Ectodermal cell (in vitro differentiated cells): ENCODE measurements at regions not wholly inside any gene's neighbourhood (a gene's known extent, or its start where the extent isn't known, plus 50 kb on each side); places are given as distances from the start of the nearest gene placed in this dataset.

Experiments
- H3K27ac ChIP-seq: 2 replicates; pipeline ENCODE4 v1.7.0; 2013; ENCODE audit warnings: mild to moderate bottlenecking, low read depth, low read length; ENCODE audit not compliant: insufficient read depth, poor library complexity, severe bottlenecking
- H3K27me3 ChIP-seq: 2 replicates; pipeline ENCODE4 v1.7.0; 2013; ENCODE audit warnings: mild to moderate bottlenecking, low read length; ENCODE audit not compliant: insufficient read depth, control insufficient read depth, poor library complexity, severe bottlenecking
- H3K36me3 ChIP-seq: one replicate; pipeline ENCODE4 v1.7.0; 2013; ENCODE audit warnings: low read length; ENCODE audit not compliant: control insufficient read depth, insufficient read depth
- H3K4me1 ChIP-seq: one replicate; pipeline ENCODE4 v1.7.0; 2013; ENCODE audit warnings: low read length; ENCODE audit not compliant: control insufficient read depth, insufficient read depth
- H3K4me3 ChIP-seq: 2 replicates; pipeline ENCODE4 v1.7.0; 2013; ENCODE audit warnings: low read depth, low read length, control low read depth; ENCODE audit not compliant: insufficient read depth
- H3K9me3 ChIP-seq: 2 replicates; pipeline ENCODE4 v1.7.0; 2013; ENCODE audit warnings: mild to moderate bottlenecking, low read length, moderate library complexity; ENCODE audit not compliant: control insufficient read depth
- WGBS, 2 experiments: methylation state at CpG; one replicate each; pipeline ENCODE4 v1.1.7; 2013; ENCODE audit warnings: missing lambda C conversion rate in 2 of 2; 5-methylcytosine and 5-hydroxymethylcytosine counted together

GRCh38 chr2:18664421-18664820 is 75.1 kb upstream of the NT5C1B start:
- H3K36me3 ChIP-seq = no peaks in the 10 kb centered on the region
- no peaks in the 10 kb centered on the region for H3K9me3 ChIP-seq
- no peaks in the 10 kb centered on the region for H3K27me3 ChIP-seq
- 88 to 100% methylated on average over 1 of the region's 1 CpG for WGBS, 2 experiments
- no peaks in the 10 kb centered on the region for H3K4me1 ChIP-seq
- H3K4me3 ChIP-seq = no peak overlapping the region
- no peak overlapping the region for H3K27ac ChIP-seq

- Histone ChIP-seq H3K27ac (no peak overlapping the region), H3K4me1 (no peaks in the 10 kb centered on the region)
- 91 to 95% methylated on average over 3 of the region's 3 CpGs for WGBS, 2 experiments
These were observed 74.5 kb upstream of the NT5C1B start for GRCh38 chr2:18663861-18664260.

GRCh38 chr2:18662689-18663088 is 73.3 kb upstream of the NT5C1B start:
- no peaks in the 10 kb centered on the region for H3K4me1 ChIP-seq
- H3K36me3 ChIP-seq = no peaks in the 10 kb centered on the region
- WGBS, 2 experiments = 92 to 94% methylated on average over 5 of the region's 5 CpGs
- no peak overlapping the region for H3K4me3 ChIP-seq
- H3K27me3 ChIP-seq = no peaks in the 10 kb centered on the region
- H3K9me3 ChIP-seq = no peaks in the 10 kb centered on the region
- no peak overlapping the region for H3K27ac ChIP-seq

More at GRCh38 chr2:18663861-18664260, 74.5 kb upstream of the NT5C1B start:
- Histone ChIP-seq H3K27me3 (no peaks in the 10 kb centered on the region), H3K4me3 (no peak overlapping the region), H3K9me3 (no peaks in the 10 kb centered on the region), H3K36me3 (no peaks in the 10 kb centered on the region)

- H3K4me3 ChIP-seq = no peak overlapping the region
- H3K9me3 ChIP-seq = no peaks in the 10 kb centered on the region
- no peaks in the 10 kb centered on the region for H3K36me3 ChIP-seq
- 75 to 100% methylated on average over 1 of the region's 1 CpG for WGBS, 2 experiments
- H3K27me3 ChIP-seq = no peaks in the 10 kb centered on the region
- no peaks in the 10 kb centered on the region for H3K4me1 ChIP-seq
- H3K27ac ChIP-seq = no peak overlapping the region
These were observed 70.5 kb upstream of the NT5C1B start for GRCh38 chr2:18659915-18660314.

GRCh38 chr2:18656048-18656447 is 66.7 kb upstream of the NT5C1B start:
- no peak overlapping the region for H3K27ac ChIP-seq

GRCh38 chr2:18651842-18652774 is 62.7 kb upstream of the NT5C1B start:
- no peak overlapping the region for H3K27ac ChIP-seq
- WGBS, 2 experiments = 91 to 97% methylated on average over 3 of the region's 3 CpGs
- no peak overlapping the region for H3K4me3 ChIP-seq
- no peaks in the 10 kb centered on the region for H3K4me1 ChIP-seq
- H3K27me3 ChIP-seq = no peaks in the 10 kb centered on the region
- no peaks in the 10 kb centered on the region for H3K36me3 ChIP-seq
- H3K9me3 ChIP-seq = no peaks in the 10 kb centered on the region

More at GRCh38 chr2:18656048-18656447, 66.7 kb upstream of the NT5C1B start:
- Histone ChIP-seq H3K9me3 (no peaks in the 10 kb centered on the region), H3K36me3 (no peaks in the 10 kb centered on the region), H3K4me1 (no peaks in the 10 kb centered on the region), H3K4me3 (no peak overlapping the region), H3K27me3 (no peaks in the 10 kb centered on the region)
- 90 to 95% methylated on average over 1 to 2 of the region's 2 CpGs for WGBS, 2 experiments

- H3K27me3 ChIP-seq = no peaks in the 10 kb centered on the region
- no peaks in the 10 kb centered on the region for H3K9me3 ChIP-seq
- no peak overlapping the region for H3K27ac ChIP-seq
- no peaks in the 10 kb centered on the region for H3K36me3 ChIP-seq
- no peak overlapping the region for H3K4me3 ChIP-seq
- WGBS, 2 experiments = 80 to 100% methylated on average over 1 to 2 of the region's 2 CpGs
- H3K4me1 ChIP-seq = no peaks in the 10 kb centered on the region
These were observed 60.9 kb upstream of the NT5C1B start for GRCh38 chr2:18650221-18650620.

GRCh38 chr2:18649502-18650135 is 60.2 kb upstream of the NT5C1B start:
- WGBS, 2 experiments = 75% methylated on average over 1 of the region's 1 CpG; no CpG with 5 or more reads in 1 of the 2 experiments
- H3K36me3 ChIP-seq = no peaks in the 10 kb centered on the region
- no peak overlapping the region for H3K4me3 ChIP-seq
- H3K9me3 ChIP-seq = no peaks in the 10 kb centered on the region
- H3K4me1 ChIP-seq = no peaks in the 10 kb centered on the region
- no peaks in the 10 kb centered on the region for H3K27me3 ChIP-seq
- no peak overlapping the region for H3K27ac ChIP-seq

- WGBS, 2 experiments = 81 to 88% methylated on average over 3 of the region's 3 CpGs
- no peak overlapping the region for H3K4me3 ChIP-seq
- no peaks in the 10 kb centered on the region for H3K4me1 ChIP-seq
- no peaks in the 10 kb centered on the region for H3K36me3 ChIP-seq
- H3K9me3 ChIP-seq = no peaks in the 10 kb centered on the region
- no peaks in the 10 kb centered on the region for H3K27me3 ChIP-seq
- no peak overlapping the region for H3K27ac ChIP-seq
These were observed 58.8 kb upstream of the NT5C1B start for GRCh38 chr2:18648161-18648560.

- Histone ChIP-seq H3K4me1 (no peaks in the 10 kb centered on the region), H3K9me3 (no peaks in the 10 kb centered on the region), H3K36me3 (no peaks in the 10 kb centered on the region), H3K4me3 (no peak overlapping the region), H3K27ac (no peak overlapping the region), H3K27me3 (no peaks in the 10 kb centered on the region)
- 91 to 100% methylated on average over 1 of the region's 1 CpG for WGBS, 2 experiments
These were observed 58.4 kb upstream of the NT5C1B start for GRCh38 chr2:18647731-18648130.
